ENCODE measurements at regions not wholly inside any gene's neighbourhood (a gene's known extent, or its start where the extent isn't known, plus 50 kb on each side); places are given as distances from the start of the nearest gene placed in this dataset.

GRCh38 chr10:3943695-3944257 is 158.8 kb upstream of the KLF6 start:
- TF ChIP-seq GATA3 (IDR thresholded peaks at IDR 0.05; ENCODE audit: low read depth, low read length) (no peak), GATA2 (IDR thresholded peaks at IDR 0.05; ENCODE audit: low read depth, low read length) (no peak)

Measured in SH-SY5Y (cell line).